Adrenal gland (tissue), 5 donors: ENCODE measurements at regions not wholly inside any gene's neighbourhood (a gene's known extent, or its start where the extent isn't known, plus 50 kb on each side); places are given as distances from the start of the nearest gene placed in this dataset.

Source experiments
- CTCF ChIP-seq, 6 experiments: fragments of 450-650 bp in 4 of 6; fragments of 200-600 bp in 2 of 6; sonication (generic) in 1 of 6; IDR thresholded peaks; 1 replicate in 5 of 6; 2 replicates in 1 of 6; pipeline versions ENCODE4 v1.5.1 to v1.8.0; 2016 to 2021; ENCODE audit warnings: antibody characterized with exemption in 6 of 6, mild to moderate bottlenecking in 2 of 6, moderate library complexity in 1 of 6
- POLR2A ChIP-seq, 2 donors: fragments of 450-650 bp; IDR thresholded peaks; one replicate each; pipeline ENCODE4 v1.6.1; 2017; ENCODE audit warnings: antibody characterized with exemption in 2 of 2, mild to moderate bottlenecking in 2 of 2, moderate library complexity in 1 of 2
- donor health status: DM: no; HTN: no; CAD: no.

DNA sequence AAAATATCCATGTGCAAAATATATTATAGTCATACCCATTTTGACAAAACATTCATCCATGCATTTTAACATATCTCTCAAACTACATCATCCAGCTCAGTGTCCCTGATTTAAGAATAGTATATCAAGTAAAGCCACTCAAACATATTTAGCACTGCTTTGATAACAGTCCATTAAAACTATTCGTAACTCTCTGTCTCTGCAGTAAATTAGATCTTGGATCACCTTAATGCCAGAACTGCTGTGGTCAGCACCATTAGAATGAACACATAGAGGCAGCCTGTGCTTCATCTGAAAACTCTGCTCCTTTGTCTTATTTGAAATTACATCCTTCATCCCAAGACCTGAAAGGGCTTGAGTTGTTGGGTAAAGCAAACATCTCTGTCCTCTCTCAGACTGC is 234.0 kb downstream of the MBD2 start:
- TF ChIP-seq CTCF (IDR thresholded peaks at IDR 0.05) = no peak
- TF ChIP-seq POLR2A (IDR thresholded peaks at IDR 0.05) = no peak
